PC-9 (cell line): ENCODE measurements at regions not wholly inside any gene's neighbourhood (a gene's known extent, or its start where the extent isn't known, plus 50 kb on each side); places are given as distances from the start of the nearest gene placed in this dataset.

Experiments
- EZH2 ChIP-seq: fragments of 200-600 bp; sonication (generic); IDR thresholded peaks from 2 replicates; pipeline ENCODE4 v1.8.0; 2017; ENCODE audit warnings: antibody characterized with exemption, low read depth
- TF ChIP-seq, protein P1 (sequence below): fragments of 200-600 bp; sonication (generic); conservative IDR thresholded peaks from 2 replicates; pipeline ENCODE4 v1.6.1; 2017; ENCODE audit warnings: mixed run types, antibody characterized with exemption, mild to moderate bottlenecking, moderate library complexity

GRCh38 chrX:13102636-13103035 is 58.2 kb upstream of the FAM9C start:
- TF ChIP-seq, protein P1, sequence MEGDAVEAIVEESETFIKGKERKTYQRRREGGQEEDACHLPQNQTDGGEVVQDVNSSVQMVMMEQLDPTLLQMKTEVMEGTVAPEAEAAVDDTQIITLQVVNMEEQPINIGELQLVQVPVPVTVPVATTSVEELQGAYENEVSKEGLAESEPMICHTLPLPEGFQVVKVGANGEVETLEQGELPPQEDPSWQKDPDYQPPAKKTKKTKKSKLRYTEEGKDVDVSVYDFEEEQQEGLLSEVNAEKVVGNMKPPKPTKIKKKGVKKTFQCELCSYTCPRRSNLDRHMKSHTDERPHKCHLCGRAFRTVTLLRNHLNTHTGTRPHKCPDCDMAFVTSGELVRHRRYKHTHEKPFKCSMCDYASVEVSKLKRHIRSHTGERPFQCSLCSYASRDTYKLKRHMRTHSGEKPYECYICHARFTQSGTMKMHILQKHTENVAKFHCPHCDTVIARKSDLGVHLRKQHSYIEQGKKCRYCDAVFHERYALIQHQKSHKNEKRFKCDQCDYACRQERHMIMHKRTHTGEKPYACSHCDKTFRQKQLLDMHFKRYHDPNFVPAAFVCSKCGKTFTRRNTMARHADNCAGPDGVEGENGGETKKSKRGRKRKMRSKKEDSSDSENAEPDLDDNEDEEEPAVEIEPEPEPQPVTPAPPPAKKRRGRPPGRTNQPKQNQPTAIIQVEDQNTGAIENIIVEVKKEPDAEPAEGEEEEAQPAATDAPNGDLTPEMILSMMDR, result no peak
- TF ChIP-seq EZH2, result no peak
